Keratinocyte (primary cell): ENCODE measurements at regions not wholly inside any gene's neighbourhood (a gene's known extent, or its start where the extent isn't known, plus 50 kb on each side); places are given as distances from the start of the nearest gene placed in this dataset.

Experiments
- EZH2 ChIP-seq: IDR thresholded peaks from one replicate; pipeline ENCODE4 v1.6.1; 2012; ENCODE audit warnings: inconsistent platforms, mild to moderate bottlenecking, low read length, moderate library complexity
- TF ChIP-seq, protein P1 (sequence below), 3 experiments: IDR thresholded peaks in 1 of 3; conservative IDR thresholded peaks in 1 of 3; optimal IDR thresholded peaks in 1 of 3; 2 replicates in 2 of 3; 3 replicates in 1 of 3; pipeline versions ENCODE3 to v1.5.1; 2011; ENCODE audit warnings: low read length in 3 of 3, mild to moderate bottlenecking in 3 of 3, moderate library complexity in 2 of 3, control low read depth in 1 of 3, inconsistent platforms in 1 of 3; ENCODE audit not compliant: insufficient read depth in 2 of 3; ENCODE audit errors: extremely low read depth in 1 of 3

DNA sequence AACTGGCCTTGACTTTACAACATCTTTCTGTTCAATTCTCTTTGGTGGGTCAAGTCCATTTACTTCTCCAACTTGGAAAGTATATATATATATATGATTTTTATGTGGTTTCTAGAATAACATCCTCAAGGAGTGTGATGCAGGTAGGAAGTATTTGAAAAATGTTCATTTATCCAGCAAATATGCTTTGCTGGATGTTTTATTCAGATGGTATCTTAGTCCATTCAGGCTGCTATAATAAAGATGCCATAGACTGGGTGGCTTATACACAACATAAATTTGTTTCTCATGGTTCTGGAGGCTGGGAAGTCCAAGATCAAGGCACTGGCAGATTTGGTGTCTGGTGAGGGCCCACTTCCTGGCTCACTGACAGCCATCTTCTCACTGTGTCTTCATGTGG is 168.7 kb upstream of the RASGRP1 start:
- TF ChIP-seq, protein P1, sequence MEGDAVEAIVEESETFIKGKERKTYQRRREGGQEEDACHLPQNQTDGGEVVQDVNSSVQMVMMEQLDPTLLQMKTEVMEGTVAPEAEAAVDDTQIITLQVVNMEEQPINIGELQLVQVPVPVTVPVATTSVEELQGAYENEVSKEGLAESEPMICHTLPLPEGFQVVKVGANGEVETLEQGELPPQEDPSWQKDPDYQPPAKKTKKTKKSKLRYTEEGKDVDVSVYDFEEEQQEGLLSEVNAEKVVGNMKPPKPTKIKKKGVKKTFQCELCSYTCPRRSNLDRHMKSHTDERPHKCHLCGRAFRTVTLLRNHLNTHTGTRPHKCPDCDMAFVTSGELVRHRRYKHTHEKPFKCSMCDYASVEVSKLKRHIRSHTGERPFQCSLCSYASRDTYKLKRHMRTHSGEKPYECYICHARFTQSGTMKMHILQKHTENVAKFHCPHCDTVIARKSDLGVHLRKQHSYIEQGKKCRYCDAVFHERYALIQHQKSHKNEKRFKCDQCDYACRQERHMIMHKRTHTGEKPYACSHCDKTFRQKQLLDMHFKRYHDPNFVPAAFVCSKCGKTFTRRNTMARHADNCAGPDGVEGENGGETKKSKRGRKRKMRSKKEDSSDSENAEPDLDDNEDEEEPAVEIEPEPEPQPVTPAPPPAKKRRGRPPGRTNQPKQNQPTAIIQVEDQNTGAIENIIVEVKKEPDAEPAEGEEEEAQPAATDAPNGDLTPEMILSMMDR (optimal IDR thresholded peaks at IDR 0.05 in 1 of 3, IDR thresholded peaks at IDR 0.05 in 1 of 3, conservative IDR thresholded peaks at IDR 0.05 in 1 of 3; ENCODE audit: extremely low read depth in 1 of 3, insufficient read depth in 2 of 3, low read length in 3 of 3) = no peak
- TF ChIP-seq EZH2 = no peak
